ENCODE measurements at regions not wholly inside any gene's neighbourhood (a gene's known extent, or its start where the extent isn't known, plus 50 kb on each side); places are given as distances from the start of the nearest gene placed in this dataset.

DNA sequence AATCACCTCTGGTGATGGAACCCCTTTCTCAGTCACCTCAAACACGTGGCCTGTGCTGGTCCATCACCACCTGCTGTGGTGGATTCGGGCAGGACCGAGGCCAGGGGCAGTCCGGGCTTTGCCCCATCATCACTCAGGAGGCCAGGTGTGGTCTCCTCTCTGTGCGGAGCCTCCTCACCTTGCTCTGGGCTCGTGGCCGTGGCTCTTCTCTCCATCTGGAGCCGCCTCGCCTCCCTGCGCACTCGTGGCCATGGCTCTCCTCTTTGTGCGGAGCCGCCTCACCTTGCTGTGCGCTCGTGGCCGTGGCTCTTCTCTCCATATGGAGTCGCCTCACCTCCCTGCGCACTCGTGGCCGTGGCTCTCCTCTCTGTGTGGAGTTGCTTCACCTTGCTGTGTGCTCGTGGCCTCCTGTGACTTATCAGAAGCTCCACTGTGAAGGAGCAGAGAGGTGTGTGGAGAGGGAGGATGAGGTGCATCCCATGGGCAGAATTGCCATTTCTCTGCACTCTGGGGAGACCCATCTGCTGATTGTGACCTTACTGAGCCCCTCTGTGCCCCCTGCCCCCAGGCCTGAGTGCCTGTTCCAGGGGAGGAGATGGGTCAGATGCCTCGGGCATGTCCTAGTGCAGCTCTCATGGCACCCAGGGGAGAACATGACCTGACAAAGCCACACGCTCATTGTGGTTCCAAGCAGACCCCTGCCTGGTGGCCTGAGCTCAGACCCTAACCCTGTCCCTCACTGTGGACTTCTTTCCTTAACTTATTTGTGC is 276.6 kb upstream of the IRX2 start:
- in situ Hi-C loops (cut with MboI; ENCODE audit: low pct_unique_long_range_greater_than_20kb, low sequenced_read_pairs): no loop called here
- no peak for DNase-seq

DNA sequence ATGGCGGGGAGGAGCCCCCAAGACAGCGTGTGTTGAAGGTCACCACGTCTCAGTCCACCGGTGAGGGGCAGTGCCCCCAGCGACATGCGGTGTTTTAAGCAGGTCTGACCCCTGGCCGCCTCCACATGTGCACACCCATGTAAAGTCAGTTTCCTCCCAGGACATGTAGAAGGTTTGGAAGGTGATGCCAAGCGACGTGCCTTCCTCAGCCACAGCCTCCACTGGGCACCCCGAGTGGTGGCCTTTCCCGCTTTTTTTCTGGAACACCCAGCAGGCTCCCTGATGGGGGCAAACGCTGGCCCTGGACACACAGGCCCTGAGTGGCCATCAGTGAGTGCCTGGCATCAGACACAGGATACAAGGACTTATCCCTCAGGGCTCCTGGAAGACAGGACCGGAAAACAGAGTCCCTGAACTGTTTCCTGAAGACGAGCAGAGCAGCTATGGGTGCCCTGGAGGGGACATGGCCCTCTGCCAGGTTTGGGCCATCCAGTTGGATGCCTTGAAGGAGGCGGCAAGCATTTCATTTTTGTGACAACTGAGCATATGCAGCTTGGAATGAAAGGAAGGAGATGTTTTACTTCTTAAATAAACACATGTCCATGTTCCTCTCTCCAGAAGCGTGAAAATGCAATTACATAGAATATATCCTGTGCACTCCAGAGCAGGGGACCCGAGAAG is 275.8 kb upstream of the IRX2 start:
- no peak for DNase-seq
- in situ Hi-C loops (cut with MboI; ENCODE audit: low pct_unique_long_range_greater_than_20kb, low sequenced_read_pairs): no loop called here

- DNase-seq: no peak
- in situ Hi-C loops (cut with MboI; ENCODE audit: low pct_unique_long_range_greater_than_20kb, low sequenced_read_pairs): no loop called here
Measured at GRCh38 chr5:3026651-3027050, 275.2 kb upstream of the IRX2 start.

DNA sequence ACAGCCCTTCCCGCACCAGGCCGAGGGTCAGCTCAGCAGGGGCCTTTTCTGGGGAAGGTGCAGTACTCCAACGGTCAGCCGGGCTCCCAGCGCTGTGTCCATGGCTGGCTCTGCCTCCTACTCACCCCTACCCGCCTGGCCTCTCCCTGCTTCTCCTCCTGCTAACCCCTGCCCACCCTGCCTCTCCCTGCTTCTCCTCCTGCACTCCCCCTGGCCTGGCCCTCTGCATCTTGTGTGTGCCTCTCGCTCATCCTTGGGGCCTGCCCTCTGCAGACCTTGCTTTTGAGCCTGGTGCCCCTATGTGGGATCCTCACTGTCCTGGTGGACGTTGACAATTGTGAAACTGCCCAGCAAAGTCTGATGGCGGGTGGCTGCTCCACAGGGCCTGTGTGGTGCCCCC is 274.6 kb upstream of the IRX2 start:
- in situ Hi-C loops (cut with MboI; ENCODE audit: low pct_unique_long_range_greater_than_20kb, low sequenced_read_pairs): no loop called here

DNA sequence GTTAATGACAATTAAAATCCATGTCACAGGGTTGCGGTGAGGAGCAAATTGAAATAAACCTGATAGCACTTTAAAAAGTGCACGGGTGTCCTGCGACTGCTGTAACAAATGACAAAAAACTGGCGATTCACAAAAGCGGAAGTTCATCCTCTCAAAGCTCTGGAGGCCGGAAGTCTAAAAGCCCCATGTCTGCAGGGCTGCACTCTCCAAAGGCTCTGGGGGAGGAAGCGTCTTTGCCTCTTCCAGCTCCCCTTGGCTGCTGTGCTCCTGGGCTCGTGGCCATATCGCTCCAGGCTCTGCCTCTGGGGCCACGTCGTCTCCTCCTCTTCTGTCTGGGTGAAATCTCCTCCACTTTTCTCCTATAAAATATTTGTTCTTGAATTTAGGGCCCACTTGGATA is 273.9 kb upstream of the IRX2 start:
- in situ Hi-C loops (cut with MboI; ENCODE audit: low pct_unique_long_range_greater_than_20kb, low sequenced_read_pairs): no loop called here
- peak; percentile 61 for DNase-seq

More for the DNA sequence above, 274.6 kb upstream of the IRX2 start:
- no peak for DNase-seq

- in situ Hi-C loops (cut with MboI; ENCODE audit: low pct_unique_long_range_greater_than_20kb, low sequenced_read_pairs): no loop called here
Measured at GRCh38 chr5:3024976-3025375, 273.5 kb upstream of the IRX2 start.

DNA sequence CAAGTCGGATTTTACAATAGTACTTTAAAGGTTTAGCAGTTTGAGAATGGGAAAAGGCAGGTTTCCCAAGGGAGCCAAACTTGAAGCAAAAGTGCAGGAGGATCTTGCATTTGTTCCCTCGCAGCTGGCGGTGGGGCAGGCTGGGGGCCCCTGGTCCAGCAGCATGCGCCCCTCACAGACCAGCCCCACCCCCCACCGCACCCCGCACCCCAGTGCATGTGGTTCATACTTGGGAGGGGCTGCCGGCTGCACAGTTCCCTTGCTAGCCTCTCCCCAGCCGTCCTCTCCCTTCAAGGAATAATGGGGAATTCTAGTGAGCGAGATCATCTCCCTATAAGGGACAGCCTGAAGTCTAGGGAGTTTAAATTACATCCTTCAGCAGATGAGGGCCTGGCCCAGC is 273.1 kb upstream of the IRX2 start:
- no peak for DNase-seq
- in situ Hi-C loops (cut with MboI; ENCODE audit: low pct_unique_long_range_greater_than_20kb, low sequenced_read_pairs): no loop called here

More at GRCh38 chr5:3024976-3025375, 273.5 kb upstream of the IRX2 start:
- DNase-seq: no peak

DNA sequence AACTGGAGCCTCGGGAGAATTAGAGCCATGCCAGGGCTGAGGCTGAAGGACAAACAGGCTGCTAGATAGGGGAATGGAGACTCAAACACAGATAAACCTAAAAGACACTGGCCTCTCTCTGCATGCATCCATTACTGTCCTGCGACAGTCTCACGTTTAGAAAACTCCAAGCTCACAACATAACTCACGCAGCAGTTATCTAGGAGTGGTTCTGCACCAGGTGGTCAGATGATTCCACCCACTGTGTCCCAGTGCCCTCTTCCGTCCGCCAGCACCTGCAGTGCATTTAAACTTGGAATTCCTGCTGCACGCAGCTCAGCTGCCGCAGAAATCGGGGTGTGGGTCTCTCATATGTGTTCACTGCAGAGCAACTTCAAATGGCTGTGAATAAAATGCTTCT is 272.6 kb upstream of the IRX2 start:
- in situ Hi-C loops (cut with MboI; ENCODE audit: low pct_unique_long_range_greater_than_20kb, low sequenced_read_pairs): no loop called here
- DNase-seq: no peak

DNA sequence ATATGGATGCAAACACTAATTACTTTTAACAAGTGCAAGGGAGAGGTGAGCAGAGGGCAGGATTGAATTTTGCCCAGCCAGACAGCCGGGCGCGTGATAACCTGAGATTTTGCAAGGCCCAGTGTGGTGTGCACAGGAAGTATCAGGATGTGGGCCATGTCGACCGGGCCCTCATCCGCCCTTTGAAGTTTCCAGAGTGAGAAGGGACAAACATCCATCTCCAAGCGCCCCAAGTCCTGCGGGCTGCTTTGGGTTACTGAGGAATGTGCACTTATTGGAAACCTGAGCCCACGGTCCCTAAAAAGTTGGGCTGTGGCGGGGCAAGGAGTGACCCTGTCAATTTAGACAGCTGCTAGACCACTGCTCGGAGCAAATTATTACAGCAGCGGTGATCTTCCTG is 272.2 kb upstream of the IRX2 start:
- DNase-seq: no peak
- in situ Hi-C loops (cut with MboI; ENCODE audit: low pct_unique_long_range_greater_than_20kb, low sequenced_read_pairs): no loop called here

- in situ Hi-C loops (cut with MboI; ENCODE audit: low pct_unique_long_range_greater_than_20kb, low sequenced_read_pairs): no loop called here
- DNase-seq: no peak
Measured at GRCh38 chr5:3022665-3023064, 271.2 kb upstream of the IRX2 start.

GRCh38 chr5:3020426-3020825 is 268.9 kb upstream of the IRX2 start:
- in situ Hi-C loops (cut with MboI; ENCODE audit: low pct_unique_long_range_greater_than_20kb, low sequenced_read_pairs): no loop called here

DNA sequence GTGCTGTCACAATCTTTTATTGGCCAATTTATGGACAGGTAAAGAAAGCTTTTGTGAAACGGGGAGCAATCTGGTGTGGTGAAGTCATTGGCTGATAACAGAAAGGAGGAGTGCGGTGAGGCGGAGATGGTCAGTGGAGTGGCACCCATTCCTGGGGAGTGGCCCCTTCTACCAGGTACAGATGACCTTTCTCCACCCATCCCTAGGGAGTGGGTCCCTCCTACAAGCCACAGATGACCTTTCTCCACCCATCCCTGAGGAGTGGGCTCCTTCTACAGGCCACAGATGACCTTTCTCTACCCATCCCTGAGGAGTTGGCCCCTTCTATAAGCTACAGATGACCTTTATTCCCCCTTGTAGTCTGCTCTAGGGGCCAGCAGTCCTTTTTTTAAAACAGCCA is 267.6 kb upstream of the IRX2 start:
- in situ Hi-C loops (cut with MboI; ENCODE audit: low pct_unique_long_range_greater_than_20kb, low sequenced_read_pairs): no loop called here
- DNase-seq: no peak

More at GRCh38 chr5:3020426-3020825, 268.9 kb upstream of the IRX2 start:
- no peak for DNase-seq

- in situ Hi-C loops (cut with MboI; ENCODE audit: low pct_unique_long_range_greater_than_20kb, low sequenced_read_pairs): no loop called here
- no peak for DNase-seq
Measured at GRCh38 chr5:3011764-3012017, 260.2 kb upstream of the IRX2 start.

GRCh38 chr5:3010953-3011763 is 259.7 kb upstream of the IRX2 start:
- DNase-seq: no peak
- in situ Hi-C loops (cut with MboI; ENCODE audit: low pct_unique_long_range_greater_than_20kb, low sequenced_read_pairs): no loop called here

DNA sequence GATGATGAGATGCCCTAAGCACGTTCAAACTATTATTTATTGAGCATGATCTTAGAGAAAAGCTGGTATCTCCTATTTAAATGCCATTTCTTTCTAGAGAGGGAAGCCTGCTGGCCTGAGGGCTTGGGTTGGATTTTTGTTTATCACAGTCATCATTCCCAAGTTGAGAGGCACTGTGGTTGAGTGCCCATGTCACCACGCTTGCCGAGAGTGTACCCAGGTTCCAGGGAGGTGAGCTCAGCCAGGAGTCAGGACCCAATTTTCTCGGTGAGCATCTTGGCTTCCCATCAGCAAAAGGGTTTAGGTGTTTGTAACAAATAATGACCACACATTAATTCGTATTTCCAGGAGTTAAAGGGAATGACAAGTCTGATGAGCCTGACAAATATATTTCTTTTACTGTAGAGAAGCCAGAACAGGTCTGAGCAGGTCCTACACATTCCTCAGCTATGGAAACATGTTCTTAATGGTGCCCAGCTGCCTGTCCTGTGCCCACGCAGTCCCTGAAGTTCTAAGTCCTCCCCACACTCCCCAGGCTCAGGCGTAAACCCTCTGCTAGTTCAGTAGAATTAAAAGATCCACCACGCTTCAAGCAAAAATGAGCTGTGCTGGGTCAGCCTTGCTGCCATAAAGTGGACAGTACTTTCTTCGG is 258.9 kb upstream of the IRX2 start:
- DNase-seq: no peak
- in situ Hi-C loops (cut with MboI; ENCODE audit: low pct_unique_long_range_greater_than_20kb, low sequenced_read_pairs): no loop called here

- in situ Hi-C loops (cut with MboI; ENCODE audit: low pct_unique_long_range_greater_than_20kb, low sequenced_read_pairs): no loop called here
- DNase-seq: no peak
Measured at GRCh38 chr5:3009605-3010004, 258.1 kb upstream of the IRX2 start.

- DNase-seq: no peak
- in situ Hi-C loops (cut with MboI; ENCODE audit: low pct_unique_long_range_greater_than_20kb, low sequenced_read_pairs): no loop called here
Measured at GRCh38 chr5:3007577-3007976, 256.1 kb upstream of the IRX2 start.

DNA sequence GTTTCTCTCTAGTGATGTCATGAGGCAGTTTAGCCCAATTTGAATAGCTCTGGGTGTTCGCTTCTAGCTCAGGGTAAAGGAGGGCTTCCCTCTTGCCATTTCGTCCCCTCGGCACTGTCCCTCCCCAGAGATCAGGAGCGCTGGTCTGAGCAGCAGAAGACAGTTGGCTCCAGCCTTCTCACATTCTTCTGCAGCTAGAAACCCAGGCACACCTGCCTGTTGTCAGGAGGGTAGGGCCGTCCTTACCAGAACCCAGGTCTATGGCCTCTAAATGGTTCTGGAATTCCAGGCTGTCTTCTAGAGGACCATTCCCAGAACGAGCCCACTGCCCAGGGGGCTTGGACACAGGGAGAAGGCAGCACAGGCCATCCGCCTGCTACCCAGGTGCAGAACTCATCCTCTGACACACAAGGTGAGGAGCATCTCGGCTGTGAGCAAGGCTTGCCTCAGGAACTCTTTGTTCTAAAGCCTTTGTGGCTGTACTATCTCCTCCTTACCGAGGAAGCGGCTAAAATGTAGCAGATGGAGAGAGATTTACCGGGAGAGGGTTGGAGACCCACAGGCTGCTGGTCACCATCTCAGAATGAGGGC is 255.6 kb upstream of the IRX2 start:
- no peak for DNase-seq
- in situ Hi-C loops (cut with MboI; ENCODE audit: low pct_unique_long_range_greater_than_20kb, low sequenced_read_pairs): no loop called here

DNA sequence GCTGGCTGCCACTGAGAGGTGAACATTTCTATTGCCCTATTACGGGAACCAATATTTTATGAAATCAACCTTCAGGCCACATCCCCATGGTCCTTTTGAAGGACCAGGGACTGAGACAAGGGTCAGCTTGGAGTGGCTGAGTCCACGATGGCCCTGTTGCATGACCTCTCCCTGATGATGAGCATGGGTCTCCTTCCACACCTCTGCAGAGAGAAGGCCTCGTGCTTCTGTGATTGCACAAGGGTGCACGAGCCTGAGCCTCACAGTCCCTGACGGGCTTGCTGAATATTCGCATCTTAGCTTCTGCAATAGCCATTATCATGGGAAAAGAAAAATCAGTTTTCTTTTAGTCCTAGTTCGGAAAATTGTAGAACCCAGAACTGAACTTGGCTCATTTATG is 255.0 kb upstream of the IRX2 start:
- in situ Hi-C loops (cut with MboI; ENCODE audit: low pct_unique_long_range_greater_than_20kb, low sequenced_read_pairs): no loop called here
- no peak for DNase-seq
